DOHH2 (cell line): ENCODE measurements at regions not wholly inside any gene's neighbourhood (a gene's known extent, or its start where the extent isn't known, plus 50 kb on each side); places are given as distances from the start of the nearest gene placed in this dataset.

Source experiments
- EZH2phosphoT487 ChIP-seq: fragments of 200-600 bp; sonication (generic); IDR thresholded peaks from 2 replicates; pipeline ENCODE4 v1.6.1; 2017; ENCODE audit warnings: borderline replicate concordance, mild to moderate bottlenecking, antibody characterized with exemption, low read length, moderate library complexity, mixed read lengths
- TF ChIP-seq, protein P1 (sequence below): fragments of 200-600 bp; sonication (generic); IDR thresholded peaks from one replicate; pipeline ENCODE4 v1.5.1; 2014; ENCODE audit warnings: antibody characterized with exemption, mild to moderate bottlenecking, low read depth, low read length; ENCODE audit not compliant: poor library complexity, severe bottlenecking

DNA sequence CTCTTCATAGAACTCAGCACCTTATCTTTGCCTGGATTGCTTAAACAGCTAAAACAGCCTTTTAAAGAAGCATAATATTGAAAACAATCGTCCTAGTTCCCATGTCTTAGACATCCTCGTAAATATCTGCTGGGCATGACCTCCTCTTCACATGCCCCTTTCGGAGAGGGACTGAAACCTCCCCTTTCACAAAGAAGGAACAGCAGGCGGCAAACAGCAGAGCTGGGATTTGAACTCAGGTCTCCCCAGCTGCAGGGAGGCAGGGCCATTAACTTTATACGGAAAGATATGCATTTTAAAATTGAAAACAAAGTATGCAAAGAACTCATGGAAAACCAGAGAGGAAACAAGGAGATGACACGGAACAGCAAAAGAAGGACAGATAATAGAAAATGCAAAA is 249.9 kb downstream of the FOXL1 start:
- TF ChIP-seq EZH2phosphoT487 = no peak
- TF ChIP-seq, protein P1, sequence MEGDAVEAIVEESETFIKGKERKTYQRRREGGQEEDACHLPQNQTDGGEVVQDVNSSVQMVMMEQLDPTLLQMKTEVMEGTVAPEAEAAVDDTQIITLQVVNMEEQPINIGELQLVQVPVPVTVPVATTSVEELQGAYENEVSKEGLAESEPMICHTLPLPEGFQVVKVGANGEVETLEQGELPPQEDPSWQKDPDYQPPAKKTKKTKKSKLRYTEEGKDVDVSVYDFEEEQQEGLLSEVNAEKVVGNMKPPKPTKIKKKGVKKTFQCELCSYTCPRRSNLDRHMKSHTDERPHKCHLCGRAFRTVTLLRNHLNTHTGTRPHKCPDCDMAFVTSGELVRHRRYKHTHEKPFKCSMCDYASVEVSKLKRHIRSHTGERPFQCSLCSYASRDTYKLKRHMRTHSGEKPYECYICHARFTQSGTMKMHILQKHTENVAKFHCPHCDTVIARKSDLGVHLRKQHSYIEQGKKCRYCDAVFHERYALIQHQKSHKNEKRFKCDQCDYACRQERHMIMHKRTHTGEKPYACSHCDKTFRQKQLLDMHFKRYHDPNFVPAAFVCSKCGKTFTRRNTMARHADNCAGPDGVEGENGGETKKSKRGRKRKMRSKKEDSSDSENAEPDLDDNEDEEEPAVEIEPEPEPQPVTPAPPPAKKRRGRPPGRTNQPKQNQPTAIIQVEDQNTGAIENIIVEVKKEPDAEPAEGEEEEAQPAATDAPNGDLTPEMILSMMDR = no peak
